ENCODE measurements at regions not wholly inside any gene's neighbourhood (a gene's known extent, or its start where the extent isn't known, plus 50 kb on each side); places are given as distances from the start of the nearest gene placed in this dataset.

DNA sequence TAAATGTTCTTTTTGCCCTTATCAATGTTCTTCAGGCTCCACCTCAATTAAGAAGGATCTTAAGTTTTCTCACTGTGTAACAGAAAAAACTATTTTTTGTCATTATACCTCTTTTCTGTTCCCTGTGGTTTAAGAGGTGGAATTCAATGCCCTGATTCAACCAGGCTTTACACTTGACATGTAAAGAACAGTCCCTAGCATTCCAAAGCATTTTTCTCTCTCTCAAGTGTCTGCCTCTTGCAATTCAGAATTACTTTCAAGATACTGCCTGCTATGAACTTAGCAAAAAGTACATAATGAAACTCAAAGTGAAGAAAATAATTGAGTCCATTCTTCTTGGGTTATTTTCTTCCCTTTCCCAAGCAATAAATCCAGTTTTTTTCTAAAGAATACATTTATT is 160.6 kb upstream of the NOL4 start:
- intact Hi-C loops (cut with DNase I), result no loop called here
- TF ChIP-seq, protein P1, sequence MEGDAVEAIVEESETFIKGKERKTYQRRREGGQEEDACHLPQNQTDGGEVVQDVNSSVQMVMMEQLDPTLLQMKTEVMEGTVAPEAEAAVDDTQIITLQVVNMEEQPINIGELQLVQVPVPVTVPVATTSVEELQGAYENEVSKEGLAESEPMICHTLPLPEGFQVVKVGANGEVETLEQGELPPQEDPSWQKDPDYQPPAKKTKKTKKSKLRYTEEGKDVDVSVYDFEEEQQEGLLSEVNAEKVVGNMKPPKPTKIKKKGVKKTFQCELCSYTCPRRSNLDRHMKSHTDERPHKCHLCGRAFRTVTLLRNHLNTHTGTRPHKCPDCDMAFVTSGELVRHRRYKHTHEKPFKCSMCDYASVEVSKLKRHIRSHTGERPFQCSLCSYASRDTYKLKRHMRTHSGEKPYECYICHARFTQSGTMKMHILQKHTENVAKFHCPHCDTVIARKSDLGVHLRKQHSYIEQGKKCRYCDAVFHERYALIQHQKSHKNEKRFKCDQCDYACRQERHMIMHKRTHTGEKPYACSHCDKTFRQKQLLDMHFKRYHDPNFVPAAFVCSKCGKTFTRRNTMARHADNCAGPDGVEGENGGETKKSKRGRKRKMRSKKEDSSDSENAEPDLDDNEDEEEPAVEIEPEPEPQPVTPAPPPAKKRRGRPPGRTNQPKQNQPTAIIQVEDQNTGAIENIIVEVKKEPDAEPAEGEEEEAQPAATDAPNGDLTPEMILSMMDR (IDR thresholded peaks at IDR 0.05; ENCODE audit: borderline replicate concordance, extremely low read depth, insufficient read depth), result no peak
- Histone ChIP-seq H3K36me3 (ENCODE audit: control insufficient read depth in 2 of 3, insufficient read depth in 3 of 3, low read length in 3 of 3) (no peaks in the 10 kb centered on the region), H3K27me3 (ENCODE audit: control insufficient read depth, insufficient read depth, low read length) (no peaks in the 10 kb centered on the region), H3K4me1 (ENCODE audit: control insufficient read depth in 2 of 3, insufficient read depth in 2 of 3, low read depth in 1 of 3, low read length in 3 of 3) (no peaks in the 10 kb centered on the region), H3K4me3 (ENCODE audit: low read length in 3 of 3) (no peak overlapping the region), H3K9me3 (ENCODE audit: control insufficient read depth in 2 of 3, insufficient read depth in 1 of 3, low read length in 3 of 3) (no peaks in the 10 kb centered on the region), H3K9ac (ENCODE audit: low read length in 3 of 3) (no peak overlapping the region), H3K27ac (ENCODE audit: low read depth in 2 of 2, low read length in 2 of 2) (no peak overlapping the region)
- DNase-seq (no peak), FAIRE-seq (no peak)

DNA sequence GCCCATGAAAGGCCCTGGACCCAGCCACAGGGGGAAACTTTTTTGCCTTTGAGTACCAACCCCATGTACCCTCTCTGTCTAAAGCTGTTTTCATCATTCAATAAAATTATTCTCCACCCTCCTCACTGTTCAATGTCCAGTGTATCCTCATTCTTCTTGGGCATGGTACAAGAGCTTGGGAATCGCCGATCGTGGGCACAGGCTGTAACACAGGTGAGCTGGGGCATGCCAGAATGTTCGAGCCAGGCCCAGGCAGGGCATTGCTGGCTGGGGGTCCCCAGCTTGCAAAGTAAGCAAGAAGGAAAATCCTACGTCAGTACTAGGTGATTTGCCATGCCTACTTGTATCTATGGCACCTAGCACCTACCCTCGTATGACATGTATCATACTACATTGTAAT is 162.1 kb upstream of the NOL4 start:
- H3K4me1 ChIP-seq (ENCODE audit: control insufficient read depth in 2 of 3, insufficient read depth in 2 of 3, low read depth in 1 of 3, low read length in 3 of 3), result no peaks in the 10 kb centered on the region
- DNase-seq (no peak), FAIRE-seq (no peak)
- H3K9me3 ChIP-seq (ENCODE audit: control insufficient read depth in 2 of 3, insufficient read depth in 1 of 3, low read length in 3 of 3), result no peaks in the 10 kb centered on the region
- H3K9ac ChIP-seq (ENCODE audit: low read length in 3 of 3), result no peak overlapping the region
- intact Hi-C loops (cut with DNase I), result no loop called here
- H3K27ac ChIP-seq (ENCODE audit: low read depth in 2 of 2, low read length in 2 of 2), result no peak overlapping the region
- H3K27me3 ChIP-seq (ENCODE audit: control insufficient read depth, insufficient read depth, low read length), result no peaks in the 10 kb centered on the region
- H3K4me3 ChIP-seq (ENCODE audit: low read length in 3 of 3), result no peak overlapping the region
- H3K36me3 ChIP-seq (ENCODE audit: control insufficient read depth in 2 of 3, insufficient read depth in 3 of 3, low read length in 3 of 3), result no peaks in the 10 kb centered on the region
- TF ChIP-seq, protein P1 (IDR thresholded peaks at IDR 0.05; ENCODE audit: borderline replicate concordance, extremely low read depth, insufficient read depth), result no peak

GRCh38 chr18:34397286-34397896 is 172.7 kb upstream of the NOL4 start:
- H3K9ac ChIP-seq (ENCODE audit: low read length in 3 of 3), result no peak overlapping the region
- intact Hi-C loops (cut with DNase I), result no loop called here
- H3K27me3 ChIP-seq (ENCODE audit: control insufficient read depth, insufficient read depth, low read length), result no peaks in the 10 kb centered on the region
- no peaks in the 10 kb centered on the region for H3K36me3 ChIP-seq (ENCODE audit: control insufficient read depth in 2 of 3, insufficient read depth in 3 of 3, low read length in 3 of 3)
- FAIRE-seq (no peak), DNase-seq (no peak)
- H3K4me3 ChIP-seq (ENCODE audit: low read length in 3 of 3), result no peak overlapping the region
- H3K4me1 ChIP-seq (ENCODE audit: control insufficient read depth in 2 of 3, insufficient read depth in 2 of 3, low read depth in 1 of 3, low read length in 3 of 3), result no peaks in the 10 kb centered on the region
- TF ChIP-seq, protein P1 (IDR thresholded peaks at IDR 0.05; ENCODE audit: borderline replicate concordance, extremely low read depth, insufficient read depth), result no peak
- H3K9me3 ChIP-seq (ENCODE audit: control insufficient read depth in 2 of 3, insufficient read depth in 1 of 3, low read length in 3 of 3), result no peaks in the 10 kb centered on the region
- H3K27ac ChIP-seq (ENCODE audit: low read depth in 2 of 2, low read length in 2 of 2), result no peak overlapping the region

- intact Hi-C loops (cut with DNase I), result no loop called here
- DNase-seq, result no peak
- no peak for FAIRE-seq
- no peak overlapping the region for H3K27ac ChIP-seq (ENCODE audit: low read depth in 2 of 2, low read length in 2 of 2)
- H3K27me3 ChIP-seq (ENCODE audit: control insufficient read depth, insufficient read depth, low read length), result no peaks in the 10 kb centered on the region
- TF ChIP-seq, protein P1 (IDR thresholded peaks at IDR 0.05; ENCODE audit: borderline replicate concordance, extremely low read depth, insufficient read depth), result no peak
- H3K36me3 ChIP-seq (ENCODE audit: control insufficient read depth in 2 of 3, insufficient read depth in 3 of 3, low read length in 3 of 3), result no peaks in the 10 kb centered on the region
- H3K4me3 ChIP-seq (ENCODE audit: low read length in 3 of 3), result no peak overlapping the region
- H3K9ac ChIP-seq (ENCODE audit: low read length in 3 of 3), result no peak overlapping the region
- H3K4me1 ChIP-seq (ENCODE audit: control insufficient read depth in 2 of 3, insufficient read depth in 2 of 3, low read depth in 1 of 3, low read length in 3 of 3), result no peaks in the 10 kb centered on the region
- no peaks in the 10 kb centered on the region for H3K9me3 ChIP-seq (ENCODE audit: control insufficient read depth in 2 of 3, insufficient read depth in 1 of 3, low read length in 3 of 3)
Measured at GRCh38 chr18:34399892-34400291, 175.2 kb upstream of the NOL4 start.

All from kidney (tissue), 13 donors.